Lower leg skin (tissue), 3 donors: ENCODE measurements at regions not wholly inside any gene's neighbourhood (a gene's known extent, or its start where the extent isn't known, plus 50 kb on each side); places are given as distances from the start of the nearest gene placed in this dataset.

ENCODE experiments used
- POLR2A ChIP-seq, 2 donors: fragments of 450-650 bp; IDR thresholded peaks; one replicate each; pipeline ENCODE4 v1.6.1; 2016 to 2017; ENCODE audit warnings: antibody characterized with exemption in 2 of 2, mild to moderate bottlenecking in 1 of 2, moderate library complexity in 1 of 2
- TF ChIP-seq, protein P1 (sequence below), 3 donors: fragments of 450-650 bp; IDR thresholded peaks; one replicate each; pipeline ENCODE4 v1.5.1; 2016; ENCODE audit warnings: antibody characterized with exemption in 3 of 3, mild to moderate bottlenecking in 3 of 3, moderate library complexity in 2 of 3

GRCh38 chr6:103699769-103700168 lies 1160.0 kb downstream of the HACE1 start:
- TF ChIP-seq, protein P1, sequence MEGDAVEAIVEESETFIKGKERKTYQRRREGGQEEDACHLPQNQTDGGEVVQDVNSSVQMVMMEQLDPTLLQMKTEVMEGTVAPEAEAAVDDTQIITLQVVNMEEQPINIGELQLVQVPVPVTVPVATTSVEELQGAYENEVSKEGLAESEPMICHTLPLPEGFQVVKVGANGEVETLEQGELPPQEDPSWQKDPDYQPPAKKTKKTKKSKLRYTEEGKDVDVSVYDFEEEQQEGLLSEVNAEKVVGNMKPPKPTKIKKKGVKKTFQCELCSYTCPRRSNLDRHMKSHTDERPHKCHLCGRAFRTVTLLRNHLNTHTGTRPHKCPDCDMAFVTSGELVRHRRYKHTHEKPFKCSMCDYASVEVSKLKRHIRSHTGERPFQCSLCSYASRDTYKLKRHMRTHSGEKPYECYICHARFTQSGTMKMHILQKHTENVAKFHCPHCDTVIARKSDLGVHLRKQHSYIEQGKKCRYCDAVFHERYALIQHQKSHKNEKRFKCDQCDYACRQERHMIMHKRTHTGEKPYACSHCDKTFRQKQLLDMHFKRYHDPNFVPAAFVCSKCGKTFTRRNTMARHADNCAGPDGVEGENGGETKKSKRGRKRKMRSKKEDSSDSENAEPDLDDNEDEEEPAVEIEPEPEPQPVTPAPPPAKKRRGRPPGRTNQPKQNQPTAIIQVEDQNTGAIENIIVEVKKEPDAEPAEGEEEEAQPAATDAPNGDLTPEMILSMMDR (IDR thresholded peaks at IDR 0.05) = no peak
- no peak for TF ChIP-seq POLR2A (IDR thresholded peaks at IDR 0.05)
